Activated CD8-positive, alpha-beta T cell treated with anti-CD3 and anti-CD28 coated beads for 36 hours (primary cell): ENCODE measurements at regions not wholly inside any gene's neighbourhood (a gene's known extent, or its start where the extent isn't known, plus 50 kb on each side); places are given as distances from the start of the nearest gene placed in this dataset.
"Not testable (repeated sequence)": the region's sequence is repeated elsewhere in the genome, so short reads cannot be mapped to it uniquely, and the experiment has no call there.

Experiments
- ATAC-seq: fragments of 200-7000 bp; cut with Tn5 transposase; one replicate; pipeline ENCODE4 v1.10.0; 2021; ENCODE audit warnings: mild to moderate bottlenecking, moderate library complexity
- CTCF ChIA-PET: fragments of 350-600 bp; sonication (Branson Sonifier 250); formaldehyde crosslinking; loops from one replicate; lab custom pipeline; 2021; ENCODE audit warnings: antibody characterized with exemption; lab: Charles Lee
- POLR2A ChIA-PET: fragments of 350-600 bp; sonication (Branson Sonifier 250); formaldehyde crosslinking; loops from one replicate; lab custom pipeline; 2021; ENCODE audit warnings: antibody characterized with exemption; lab: Charles Lee
- DNase-seq: peaks from one replicate; pipeline ENCODE4 v3.0.0-alpha.2; 2020
- H3K27ac Mint-ChIP-seq: one replicate; pipeline ENCODE4 v1.8.0; 2021; ENCODE audit warnings: mild to moderate bottlenecking, mixed read lengths
- H3K27me3 Mint-ChIP-seq: one replicate; pipeline ENCODE4 v1.8.0; 2021; ENCODE audit warnings: mixed read lengths
- H3K36me3 Mint-ChIP-seq: one replicate; pipeline ENCODE4 v1.8.0; 2021; ENCODE audit warnings: low read depth, mixed read lengths
- H3K4me1 Mint-ChIP-seq: one replicate; pipeline ENCODE4 v1.8.0; 2021; ENCODE audit warnings: low read depth, mixed read lengths
- H3K4me3 Mint-ChIP-seq: one replicate; pipeline ENCODE4 v1.8.0; 2021; ENCODE audit warnings: mild to moderate bottlenecking, moderate library complexity, mixed read lengths
- H3K9me3 Mint-ChIP-seq: one replicate; pipeline ENCODE4 v1.8.0; 2021; ENCODE audit warnings: mixed read lengths
- CTCF ChIP-seq: fragments of 200-600 bp; IDR thresholded peaks from one replicate; pipeline ENCODE4 v1.8.0; 2022; ENCODE audit warnings: antibody characterized with exemption, mild to moderate bottlenecking
- intact Hi-C: fragments of 100-400 bp; cut with micrococcal nuclease; formaldehyde crosslinking; loops from one replicate; pipeline ENCODE4 v1.10.0; 2022

GRCh38 chr18:71370671-71371445 is 1082.0 kb downstream of the SOCS6 start:
- DNase-seq, result no peak
- Mint-ChIP-seq H3K4me1 (no peaks in the 10 kb centered on the region), H3K27ac (no peak overlapping the region), H3K4me3 (no peak overlapping the region), H3K27me3 (no peaks in the 10 kb centered on the region), H3K36me3 (no peaks in the 10 kb centered on the region), H3K9me3 (peaks cover 15% of the 10 kb centered on the region)
- POLR2A ChIA-PET, result no interaction called here
- CTCF ChIA-PET, result no interaction called here
- intact Hi-C loops, result no loop called here
- no peak for TF ChIP-seq CTCF
- ATAC-seq, result no peak

GRCh38 chr18:71370095-71370494 is 1081.2 kb downstream of the SOCS6 start:
- Mint-ChIP-seq H3K9me3 (peaks cover 15% of the 10 kb centered on the region), H3K27ac (no peak overlapping the region), H3K4me3 (no peak overlapping the region), H3K36me3 (no peaks in the 10 kb centered on the region), H3K27me3 (no peaks in the 10 kb centered on the region), H3K4me1 (no peaks in the 10 kb centered on the region)
- DNase-seq (no peak), ATAC-seq (no peak)
- CTCF ChIA-PET, result no interaction called here
- TF ChIP-seq CTCF, result no peak
- intact Hi-C loops, result no loop called here
- POLR2A ChIA-PET, result no interaction called here

- Mint-ChIP-seq H3K4me1 (no peaks in the 10 kb centered on the region), H3K9me3 (peaks cover 10% of the 10 kb centered on the region), H3K36me3 (no peaks in the 10 kb centered on the region), H3K27ac (no peak overlapping the region), H3K4me3 (no peak overlapping the region), H3K27me3 (peaks cover 2% of the 10 kb centered on the region)
- POLR2A ChIA-PET, result no interaction called here
- CTCF ChIA-PET, result no interaction called here
- no peak for TF ChIP-seq CTCF
- intact Hi-C loops, result no loop called here
- no peak for ATAC-seq
- DNase-seq, result no peak
Measured at GRCh38 chr18:71362140-71362539, 1073.3 kb downstream of the SOCS6 start.

GRCh38 chr18:71355599-71355998 is 1066.8 kb downstream of the SOCS6 start:
- DNase-seq, POLR2A ChIA-PET, H3K27ac Mint-ChIP-seq, H3K36me3 Mint-ChIP-seq, CTCF ChIA-PET, ATAC-seq, intact Hi-C loops, H3K4me3 Mint-ChIP-seq, H3K4me1 Mint-ChIP-seq, H3K27me3 Mint-ChIP-seq, H3K9me3 Mint-ChIP-seq: not testable (repeated sequence)

- POLR2A ChIA-PET, result no interaction called here
- intact Hi-C loops, result no loop called here
- TF ChIP-seq CTCF, result no peak
- H3K27ac Mint-ChIP-seq, result no peak overlapping the region
- H3K27me3 Mint-ChIP-seq, result no peaks in the 10 kb centered on the region
- no peaks in the 10 kb centered on the region for H3K9me3 Mint-ChIP-seq
- no peak for DNase-seq
- CTCF ChIA-PET, result no interaction called here
- no peaks in the 10 kb centered on the region for H3K36me3 Mint-ChIP-seq
- no peaks in the 10 kb centered on the region for H3K4me1 Mint-ChIP-seq
- ATAC-seq, result no peak
- no peak overlapping the region for H3K4me3 Mint-ChIP-seq
Measured at GRCh38 chr18:71352618-71353017, 1063.8 kb downstream of the SOCS6 start.
